ENCODE measurements at regions not wholly inside any gene's neighbourhood (a gene's known extent, or its start where the extent isn't known, plus 50 kb on each side); places are given as distances from the start of the nearest gene placed in this dataset.
"Not testable (repeated sequence)": the region's sequence is repeated elsewhere in the genome, so short reads cannot be mapped to it uniquely, and the experiment has no call there.

DNA sequence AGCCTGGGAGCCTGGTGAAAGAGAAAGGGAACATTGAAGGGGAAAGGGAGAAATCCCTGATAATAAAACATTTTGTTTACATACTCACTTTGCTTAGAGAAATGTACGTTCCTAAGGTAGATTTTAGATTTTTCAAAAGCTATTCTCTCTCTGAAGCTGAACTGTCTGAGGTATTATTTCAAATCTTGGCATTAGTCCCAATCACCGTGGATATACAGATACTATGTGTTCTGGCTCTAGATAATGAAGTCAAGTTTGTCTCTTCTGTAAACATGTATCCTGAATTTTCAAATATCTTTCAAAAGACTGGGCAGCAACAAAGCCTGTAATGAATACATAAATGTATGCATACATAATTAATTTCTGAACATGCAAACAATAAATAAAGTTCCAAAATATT is 1104.2 kb upstream of the FAM98A start:
- no peak for TF ChIP-seq CTCF (IDR thresholded peaks at IDR 0.05; ENCODE audit: borderline replicate concordance)
- DNase-seq = no peak
- intact Hi-C loops (cut with micrococcal nuclease) = no loop called here
- Histone ChIP-seq H3K27ac (replicated peaks) (no peak overlapping the region), H3K4me1 (no peaks in the 10 kb centered on the region), H3K27me3 (ENCODE audit: low read depth) (no peaks in the 10 kb centered on the region), H3K4me3 (no peak overlapping the region), H3K9me3 (replicated peaks) (no peaks in the 10 kb centered on the region), H3K36me3 (no peaks in the 10 kb centered on the region)

GRCh38 chr2:34702391-34702790 is 1103.3 kb upstream of the FAM98A start:
- H3K9me3 ChIP-seq (replicated peaks); H3K27ac ChIP-seq (replicated peaks); H3K4me3 ChIP-seq; H3K36me3 ChIP-seq; DNase-seq; intact Hi-C loops (cut with micrococcal nuclease); H3K27me3 ChIP-seq (ENCODE audit: low read depth); H3K4me1 ChIP-seq: not testable (repeated sequence)

- H3K4me3 ChIP-seq; H3K27ac ChIP-seq (replicated peaks); H3K27me3 ChIP-seq (ENCODE audit: low read depth); intact Hi-C loops (cut with micrococcal nuclease); H3K4me1 ChIP-seq; DNase-seq; H3K36me3 ChIP-seq: not testable (repeated sequence)
- H3K9me3 ChIP-seq (replicated peaks) = peaks cover 18% of the 10 kb centered on the region
These were observed 1078.5 kb upstream of the FAM98A start for GRCh38 chr2:34677591-34677990.

- H3K36me3 ChIP-seq; H3K4me3 ChIP-seq; H3K27ac ChIP-seq (replicated peaks); H3K4me1 ChIP-seq; H3K27me3 ChIP-seq (ENCODE audit: low read depth); DNase-seq; intact Hi-C loops (cut with micrococcal nuclease): not testable (repeated sequence)
- H3K9me3 ChIP-seq (replicated peaks) = peaks cover 18% of the 10 kb centered on the region
These were observed 1078.0 kb upstream of the FAM98A start for GRCh38 chr2:34677119-34677531.

DNA sequence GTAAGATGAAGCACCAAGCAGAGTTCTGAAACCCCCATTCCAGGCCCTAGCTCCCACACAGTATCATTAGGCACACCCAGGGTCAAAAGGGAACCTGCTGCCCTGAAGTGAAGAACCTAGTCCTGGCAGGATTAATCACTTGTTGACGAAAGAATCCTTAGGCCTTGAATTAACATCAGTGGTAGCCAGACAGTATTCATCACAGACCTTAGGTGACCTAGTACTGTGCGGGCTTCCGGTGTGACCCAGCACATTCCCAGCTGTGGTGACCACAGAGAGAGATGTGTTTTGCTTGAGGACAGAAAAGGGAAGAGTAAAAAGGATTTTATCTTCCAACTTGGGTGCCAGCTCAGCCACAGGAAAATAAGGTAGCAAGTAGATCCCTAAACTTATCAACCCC is 1071.4 kb upstream of the FAM98A start:
- peaks cover 16% of the 10 kb centered on the region for H3K9me3 ChIP-seq (replicated peaks)

DNA sequence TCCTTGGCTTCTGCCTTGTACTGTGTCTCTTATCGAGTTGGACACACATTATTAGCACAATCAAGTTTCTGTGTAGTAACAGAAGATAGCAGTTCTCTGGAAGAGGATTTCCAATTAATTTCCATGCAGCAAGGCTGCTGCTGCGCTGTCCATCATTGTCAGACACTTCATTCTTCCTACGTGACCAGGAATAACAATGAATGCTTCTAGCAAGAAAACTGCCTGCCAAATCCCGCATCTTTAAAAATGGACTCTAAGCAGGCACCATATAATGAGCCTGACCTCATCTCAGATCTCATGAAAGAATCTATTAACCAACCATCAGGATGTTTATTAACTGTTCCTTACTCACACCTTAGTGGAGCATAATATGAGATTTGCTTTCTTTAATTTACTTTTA is 1067.7 kb upstream of the FAM98A start:
- no peaks in the 10 kb centered on the region for H3K4me1 ChIP-seq
- DNase-seq = no peak
- no peaks in the 10 kb centered on the region for H3K27me3 ChIP-seq (ENCODE audit: low read depth)
- no peak for TF ChIP-seq CTCF (IDR thresholded peaks at IDR 0.05; ENCODE audit: borderline replicate concordance)
- no peak overlapping the region for H3K4me3 ChIP-seq
- H3K27ac ChIP-seq (replicated peaks) = no peak overlapping the region
- H3K9me3 ChIP-seq (replicated peaks) = no peaks in the 10 kb centered on the region
- intact Hi-C loops (cut with micrococcal nuclease) = no loop called here
- no peaks in the 10 kb centered on the region for H3K36me3 ChIP-seq

More for the DNA sequence above, 1071.4 kb upstream of the FAM98A start:
- H3K4me3 ChIP-seq = no peak overlapping the region
- no peak overlapping the region for H3K27ac ChIP-seq (replicated peaks)
- DNase-seq = no peak
- no peak for TF ChIP-seq CTCF (IDR thresholded peaks at IDR 0.05; ENCODE audit: borderline replicate concordance)
- H3K4me1 ChIP-seq = no peaks in the 10 kb centered on the region
- intact Hi-C loops (cut with micrococcal nuclease) = no loop called here
- H3K36me3 ChIP-seq = no peaks in the 10 kb centered on the region
- H3K27me3 ChIP-seq (ENCODE audit: low read depth) = no peaks in the 10 kb centered on the region

DNA sequence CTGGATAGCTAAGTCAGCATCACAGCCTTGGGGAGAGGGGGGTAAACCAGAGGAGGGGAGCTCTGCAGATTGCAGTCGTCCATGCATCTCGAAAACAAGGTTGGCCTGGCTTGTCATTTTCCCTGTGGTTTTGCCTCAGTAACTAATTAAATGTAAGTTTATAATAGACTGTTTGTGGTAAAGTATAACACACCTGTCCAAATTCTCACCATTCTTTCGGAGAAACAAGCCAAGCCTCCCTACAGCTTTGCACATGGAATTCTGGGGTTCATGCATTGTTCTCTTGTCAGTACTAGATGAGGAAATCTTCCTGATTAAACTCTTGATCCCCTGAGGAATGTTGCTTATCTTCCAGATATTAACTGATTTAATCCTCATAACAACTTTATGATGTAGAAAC is 1065.2 kb upstream of the FAM98A start:
- Histone ChIP-seq H3K27ac (replicated peaks) (no peak overlapping the region), H3K9me3 (replicated peaks) (no peaks in the 10 kb centered on the region), H3K36me3 (no peaks in the 10 kb centered on the region), H3K4me1 (no peaks in the 10 kb centered on the region), H3K27me3 (ENCODE audit: low read depth) (no peaks in the 10 kb centered on the region), H3K4me3 (no peak overlapping the region)
- DNase-seq = no peak
- TF ChIP-seq CTCF (IDR thresholded peaks at IDR 0.05; ENCODE audit: borderline replicate concordance) = no peak
- intact Hi-C loops (cut with micrococcal nuclease) = no loop called here

Measured in left ventricle myocardium inferior (tissue), 1 donor.